HCT116 (cell line): ENCODE measurements at regions not wholly inside any gene's neighbourhood (a gene's known extent, or its start where the extent isn't known, plus 50 kb on each side); places are given as distances from the start of the nearest gene placed in this dataset.

Experiments
- ATAC-seq: fragments of 200-7000 bp; cut with Tn5 transposase; 2 replicates; pipeline ENCODE4 v1.9.1; 2020; ENCODE audit warnings: mild to moderate bottlenecking, moderate library complexity
- BruUV-seq: library from RNA; stranded (reverse); fragments of 400-500 nt; replicated peaks from 2 replicates; lab custom pipeline; 2021; lab: Mats Ljungman, UMichigan
- CTCF ChIA-PET: fragments of 300-600 bp; sonication (Branson Sonifier 250); formaldehyde crosslinking; loops from one replicate; lab custom pipeline; 2021; ENCODE audit warnings: antibody characterized with exemption; lab: Charles Lee
- POLR2A ChIA-PET: fragments of 300-600, 350-600 bp; sonication (Branson Sonifier 250); formaldehyde crosslinking; loops from one replicate; lab custom pipeline; 2021; ENCODE audit warnings: antibody characterized with exemption; lab: Charles Lee
- RAD21 ChIA-PET, 2 experiments: fragments of 300-600 bp; sonication (Branson Sonifier 250); formaldehyde crosslinking; loops; one replicate each; lab custom pipeline; 2023; ENCODE audit warnings: low total read pairs in 2 of 2; ENCODE audit not compliant: uncharacterized antibody in 2 of 2, unreplicated experiment in 2 of 2, low non-redundant PET in 1 of 2; lab: Charles Lee
- DNase-seq: peaks from one replicate; pipeline ENCODE4 v3.0.0-alpha.2; 2010; ENCODE audit warnings: low read depth, low spot score
- H2AFZ ChIP-seq: fragments of 200-600 bp; shearing (Covaris generic), sonication (generic); 2 replicates; pipeline ENCODE4 v1.6.1; 2017; ENCODE audit warnings: low read depth, mixed run types, mixed read lengths, antibody characterized with exemption, low read length; ENCODE audit not compliant: poor library complexity, severe bottlenecking
- H3K27ac ChIP-seq: 2 replicates; pipeline ENCODE4 v1.5.1; 2012; ENCODE audit warnings: low read depth, low read length
- H3K27me3 ChIP-seq: fragments of 200-600 bp; sonication (generic); 2 replicates; pipeline ENCODE4 v1.6.1; 2016; ENCODE audit warnings: mixed run types, low read length, mixed read lengths; ENCODE audit not compliant: insufficient read depth
- H3K36me3 ChIP-seq, 2 experiments: fragments of 200-500 bp in 1 of 2; fragments of 200-600 bp in 1 of 2; sonication (Bioruptor generic) in 1 of 2; sonication (generic) in 1 of 2; 2 replicates each; pipeline versions ENCODE4 v1.5.1 to v1.6.1; 2014 to 2016; ENCODE audit warnings: low read length in 2 of 2, inconsistent platforms in 1 of 2, mixed read lengths in 1 of 2, mixed run types in 1 of 2; ENCODE audit not compliant: insufficient read depth in 2 of 2, control insufficient read depth in 1 of 2
- H3K4me1 ChIP-seq, 2 experiments: fragments of 200-600 bp in 1 of 2; sonication (generic) in 1 of 2; 2 replicates each; pipeline versions ENCODE4 v1.5.1 to v1.6.1; 2012 to 2017; ENCODE audit warnings: low read length in 2 of 2, inconsistent platforms in 1 of 2, mild to moderate bottlenecking in 1 of 2, mixed read lengths in 1 of 2, mixed run types in 1 of 2, moderate library complexity in 1 of 2; ENCODE audit not compliant: insufficient read depth in 2 of 2, control insufficient read depth in 1 of 2
- H3K4me2 ChIP-seq: fragments of 200-600 bp; sonication (generic); 2 replicates; pipeline ENCODE4 v1.6.1; 2017; ENCODE audit warnings: mixed run types, low read length, mixed read lengths
- H3K4me3 ChIP-seq, 2 experiments: fragments of 200-600 bp in 1 of 2; sonication (generic) in 1 of 2; replicated peaks in 1 of 2; 2 replicates each; pipeline ENCODE4 v1.5.1; 2011 to 2016; ENCODE audit warnings: low read length in 2 of 2, control low read depth in 1 of 2, low read depth in 1 of 2, mild to moderate bottlenecking in 1 of 2, mixed read lengths in 1 of 2, mixed run types in 1 of 2
- H3K79me2 ChIP-seq: fragments of 200-600 bp; sonication (generic); 2 replicates; pipeline ENCODE4 v1.6.1; 2017; ENCODE audit warnings: mild to moderate bottlenecking, mixed run types, low read length, moderate library complexity, mixed read lengths; ENCODE audit not compliant: insufficient read depth
- H3K9ac ChIP-seq: fragments of 200-600 bp; sonication (generic); 2 replicates; pipeline ENCODE4 v1.6.1; 2016; ENCODE audit warnings: low read length, mixed read lengths
- H3K9me2 ChIP-seq: fragments of 200-600 bp; sonication (generic), shearing (Covaris generic); 2 replicates; pipeline ENCODE4 v1.6.1; 2017; ENCODE audit warnings: mixed run types, mild to moderate bottlenecking, moderate library complexity; ENCODE audit not compliant: insufficient read depth
- H3K9me3 ChIP-seq, 2 experiments: fragments of 200-500 bp in 1 of 2; fragments of 200-600 bp in 1 of 2; sonication (Bioruptor generic) in 1 of 2; sonication (generic) in 1 of 2; 2 replicates each; pipeline ENCODE4 v1.6.1; 2014 to 2017; ENCODE audit warnings: low read length in 2 of 2, mixed read lengths in 2 of 2, inconsistent platforms in 1 of 2, low read depth in 1 of 2, mild to moderate bottlenecking in 1 of 2, mixed run types in 1 of 2, moderate library complexity in 1 of 2; ENCODE audit not compliant: control insufficient read depth in 1 of 2, insufficient read depth in 1 of 2
- H4K20me1 ChIP-seq: fragments of 200-600 bp; sonication (generic), shearing (Covaris generic); 2 replicates; pipeline ENCODE4 v1.6.1; 2017; ENCODE audit warnings: mixed run types, mild to moderate bottlenecking, moderate library complexity; ENCODE audit not compliant: insufficient read depth
- CBX3 ChIP-seq: IDR thresholded peaks from 2 replicates; pipeline ENCODE4 v1.6.1; 2012; ENCODE audit warnings: low read depth
- CEBPB ChIP-seq: IDR thresholded peaks from 2 replicates; pipeline ENCODE4 v1.6.1; 2012; ENCODE audit warnings: low read depth
- EGR1 ChIP-seq: IDR thresholded peaks from 2 replicates; pipeline ENCODE4 v1.6.1; 2012; ENCODE audit warnings: low read depth
- ELF1 ChIP-seq: IDR thresholded peaks from 2 replicates; pipeline ENCODE4 v1.6.1; 2012; ENCODE audit warnings: low read depth, borderline replicate concordance
- EZH2phosphoT487 ChIP-seq: fragments of 200-600 bp; IDR thresholded peaks from 2 replicates; pipeline ENCODE4 v1.6.1; 2018; ENCODE audit warnings: antibody characterized with exemption, borderline replicate concordance
- JUND ChIP-seq: IDR thresholded peaks from 2 replicates; pipeline ENCODE4 v1.6.1; 2012
- POLR2AphosphoS5 ChIP-seq: IDR thresholded peaks from 2 replicates; pipeline ENCODE4 v1.6.1; 2011; ENCODE audit warnings: mild to moderate bottlenecking, low read depth, low read length, moderate library complexity
- ZBTB33 ChIP-seq: IDR thresholded peaks from 2 replicates; pipeline ENCODE4 v1.6.1; 2011; ENCODE audit warnings: mild to moderate bottlenecking, low read length, moderate library complexity; ENCODE audit not compliant: insufficient replicate concordance; ENCODE audit errors: extremely low read depth
- intact Hi-C: fragments of 100-400 bp; cut with micrococcal nuclease; formaldehyde crosslinking; loops from 2 replicates; pipeline ENCODE4 v1.10.0; 2022
- TF ChIP-seq, protein P1 (sequence below): IDR thresholded peaks from 2 replicates; pipeline ENCODE4 v1.6.1; 2012

- TF ChIP-seq ELF1 (no peak), EZH2phosphoT487 (no peak), CBX3 (no peak), EGR1 (no peak), JUND (no peak), CEBPB (no peak), POLR2AphosphoS5 (no peak), ZBTB33 (no peak)
- TF ChIP-seq, protein P1, sequence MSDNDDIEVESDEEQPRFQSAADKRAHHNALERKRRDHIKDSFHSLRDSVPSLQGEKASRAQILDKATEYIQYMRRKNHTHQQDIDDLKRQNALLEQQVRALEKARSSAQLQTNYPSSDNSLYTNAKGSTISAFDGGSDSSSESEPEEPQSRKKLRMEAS, result no peak
- ChIA-PET CTCF (interaction anchor here (2.9 kb wide), 1 partner anchor 10 kb away, joined by 11 read pairs; no protein-coding TSS in a partner anchor), POLR2A (no interaction called here), RAD21 (no interaction called here)
- no peak overlapping the region for H3K4me2 ChIP-seq
- no peaks in the 10 kb centered on the region for H3K4me1 ChIP-seq
- BruUV-seq, result no TSS peak
- H4K20me1 ChIP-seq, result no peaks in the 10 kb centered on the region
- H3K36me3 ChIP-seq, result no peaks in the 10 kb centered on the region
- H3K27ac ChIP-seq, result no peak overlapping the region
- H3K4me3 ChIP-seq, result no peak overlapping the region
- ATAC-seq, result no peak
- no peaks in the 10 kb centered on the region for H3K79me2 ChIP-seq
- no peaks in the 10 kb centered on the region for H3K9me2 ChIP-seq
- peaks cover 7 to 11% of the 10 kb centered on the region in 2 experiments; a peak in 2 of 4 replicates for H3K9me3 ChIP-seq
- H3K27me3 ChIP-seq, result no peaks in the 10 kb centered on the region
- no peak for DNase-seq
- H3K9ac ChIP-seq, result no peak overlapping the region
- H2AFZ ChIP-seq, result no peak overlapping the region
- intact Hi-C loops, result no loop called here
Measured at GRCh38 chr3:99163314-99163713, 261.8 kb upstream of the DCBLD2 start.
